Endodermal cell (in vitro differentiated cells): ENCODE measurements at regions not wholly inside any gene's neighbourhood (a gene's known extent, or its start where the extent isn't known, plus 50 kb on each side); places are given as distances from the start of the nearest gene placed in this dataset.

ENCODE experiments used
- DNase-seq: peaks from one replicate; pipeline ENCODE4 v3.0.0-alpha.2; 2017
- H3K27ac ChIP-seq: 2 replicates; pipeline ENCODE4 v1.5.1; 2013; ENCODE audit warnings: mild to moderate bottlenecking, low read depth, low read length, moderate library complexity
- H3K27me3 ChIP-seq: 2 replicates; pipeline ENCODE4 v1.6.1; 2013; ENCODE audit warnings: mild to moderate bottlenecking, low read length, moderate library complexity; ENCODE audit not compliant: insufficient read depth, control insufficient read depth, poor library complexity, severe bottlenecking
- H3K36me3 ChIP-seq: 2 replicates; pipeline ENCODE4 v1.7.0; 2013; ENCODE audit warnings: mild to moderate bottlenecking, low read length, moderate library complexity; ENCODE audit not compliant: control insufficient read depth, insufficient read depth
- H3K4me1 ChIP-seq: one replicate; pipeline ENCODE4 v1.7.0; 2013; ENCODE audit warnings: low read length; ENCODE audit not compliant: control insufficient read depth, insufficient read depth
- H3K4me3 ChIP-seq: 2 replicates; pipeline ENCODE4 v1.5.1; 2013; ENCODE audit warnings: mild to moderate bottlenecking, low read length, moderate library complexity
- H3K9ac ChIP-seq: 2 replicates; pipeline ENCODE4 v1.6.1; 2013; ENCODE audit warnings: mild to moderate bottlenecking, low read length, moderate library complexity; ENCODE audit not compliant: poor library complexity, severe bottlenecking; ENCODE audit errors: extremely low read depth
- H3K9me3 ChIP-seq: 2 replicates; pipeline ENCODE4 v1.6.1; 2013; ENCODE audit warnings: mild to moderate bottlenecking, low read length, moderate library complexity; ENCODE audit not compliant: control insufficient read depth
- H3K27ac Mint-ChIP-seq: 2 replicates; pipeline ENCODE4 v1.8.0; 2020; ENCODE audit warnings: mixed read lengths
- H3K27me3 Mint-ChIP-seq: 2 replicates; pipeline ENCODE4 v1.8.0; 2021; ENCODE audit warnings: mild to moderate bottlenecking, mixed read lengths; ENCODE audit not compliant: insufficient read depth
- H3K36me3 Mint-ChIP-seq: 2 replicates; pipeline ENCODE4 v1.8.0; 2020; ENCODE audit warnings: low read depth, mixed read lengths
- H3K4me1 Mint-ChIP-seq: 2 replicates; pipeline ENCODE4 v1.8.0; 2020; ENCODE audit warnings: mixed read lengths
- H3K4me3 Mint-ChIP-seq: 2 replicates; pipeline ENCODE4 v1.8.0; 2020; ENCODE audit warnings: mild to moderate bottlenecking, moderate library complexity, mixed read lengths
- H3K9me3 Mint-ChIP-seq: 2 replicates; pipeline ENCODE4 v1.8.0; 2020; ENCODE audit warnings: mild to moderate bottlenecking, mixed read lengths
- WGBS, 2 experiments: methylation state at CpG; one replicate each; pipeline versions ENCODE4 v1.1.5 to v1.1.7; 2013; ENCODE audit warnings: missing lambda C conversion rate in 2 of 2, mixed read lengths in 1 of 2; ENCODE audit not compliant: insufficient coverage in 1 of 2, insufficient read length in 1 of 2; 5-methylcytosine and 5-hydroxymethylcytosine counted together
- TF ChIP-seq, protein P1 (sequence below): fragments of 200-600 bp; sonication (generic); conservative IDR thresholded peaks from 2 replicates; pipeline ENCODE4 v1.5.0; 2021; ENCODE audit warnings: antibody characterized with exemption, mild to moderate bottlenecking

DNA sequence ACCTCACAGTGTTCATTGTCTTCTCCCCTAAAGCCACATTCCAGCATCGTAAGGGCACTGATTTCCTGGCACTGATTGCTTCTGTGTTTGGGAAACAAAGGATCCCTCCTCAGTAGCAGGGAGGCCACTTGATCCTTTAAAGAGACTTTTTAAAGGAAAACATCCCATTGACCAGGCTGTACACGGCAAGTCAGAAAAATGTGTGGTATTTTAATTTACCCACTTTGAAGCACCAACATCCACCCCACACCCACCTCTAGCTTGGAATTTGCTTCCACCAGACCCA lies 364.9 kb downstream of the SHANK2 start:
- H3K36me3 ChIP-seq: no peaks in the 10 kb centered on the region
- no peak for DNase-seq
- peak overlapping the region; percentile 61 for H3K27ac ChIP-seq
- H3K27ac Mint-ChIP-seq: no peak overlapping the region
- 40 to 70% methylated on average over 1 to 2 of the region's 2 CpGs for WGBS, 2 experiments
- no peaks in the 10 kb centered on the region for H3K9me3 ChIP-seq
- no peaks in the 10 kb centered on the region for H3K4me1 ChIP-seq
- H3K4me1 Mint-ChIP-seq: no peaks in the 10 kb centered on the region
- H3K4me3 Mint-ChIP-seq: no peak overlapping the region
- peaks cover 6% of the 10 kb centered on the region for H3K9me3 Mint-ChIP-seq
- TF ChIP-seq, protein P1, sequence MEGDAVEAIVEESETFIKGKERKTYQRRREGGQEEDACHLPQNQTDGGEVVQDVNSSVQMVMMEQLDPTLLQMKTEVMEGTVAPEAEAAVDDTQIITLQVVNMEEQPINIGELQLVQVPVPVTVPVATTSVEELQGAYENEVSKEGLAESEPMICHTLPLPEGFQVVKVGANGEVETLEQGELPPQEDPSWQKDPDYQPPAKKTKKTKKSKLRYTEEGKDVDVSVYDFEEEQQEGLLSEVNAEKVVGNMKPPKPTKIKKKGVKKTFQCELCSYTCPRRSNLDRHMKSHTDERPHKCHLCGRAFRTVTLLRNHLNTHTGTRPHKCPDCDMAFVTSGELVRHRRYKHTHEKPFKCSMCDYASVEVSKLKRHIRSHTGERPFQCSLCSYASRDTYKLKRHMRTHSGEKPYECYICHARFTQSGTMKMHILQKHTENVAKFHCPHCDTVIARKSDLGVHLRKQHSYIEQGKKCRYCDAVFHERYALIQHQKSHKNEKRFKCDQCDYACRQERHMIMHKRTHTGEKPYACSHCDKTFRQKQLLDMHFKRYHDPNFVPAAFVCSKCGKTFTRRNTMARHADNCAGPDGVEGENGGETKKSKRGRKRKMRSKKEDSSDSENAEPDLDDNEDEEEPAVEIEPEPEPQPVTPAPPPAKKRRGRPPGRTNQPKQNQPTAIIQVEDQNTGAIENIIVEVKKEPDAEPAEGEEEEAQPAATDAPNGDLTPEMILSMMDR: no peak
- no peaks in the 10 kb centered on the region for H3K27me3 Mint-ChIP-seq
- peaks cover 25% of the 10 kb centered on the region for H3K36me3 Mint-ChIP-seq
- H3K9ac ChIP-seq: no peak overlapping the region
- no peak overlapping the region for H3K4me3 ChIP-seq
- no peaks in the 10 kb centered on the region for H3K27me3 ChIP-seq

DNA sequence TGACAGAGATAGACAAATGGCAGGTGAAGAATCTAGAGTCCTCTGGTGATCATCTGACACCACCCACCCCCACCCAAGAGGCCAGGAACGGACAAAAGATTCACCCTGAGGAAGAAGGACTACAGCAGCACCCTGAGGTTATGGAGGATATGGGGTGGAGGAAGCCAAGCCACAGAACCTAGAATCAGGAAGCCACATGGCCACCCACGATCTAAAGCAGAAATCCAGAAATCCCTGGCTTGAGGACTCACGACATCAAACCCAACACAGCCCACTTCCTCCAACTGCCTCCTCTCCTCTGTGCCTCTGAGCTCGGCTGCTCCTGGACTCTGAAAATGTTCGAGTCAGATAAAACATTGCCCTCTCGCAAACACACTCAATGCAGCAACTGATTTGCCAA lies 364.3 kb downstream of the SHANK2 start:
- no peak overlapping the region for H3K9ac ChIP-seq
- H3K27me3 ChIP-seq: no peaks in the 10 kb centered on the region
- peaks cover 25% of the 10 kb centered on the region for H3K36me3 Mint-ChIP-seq
- H3K9me3 ChIP-seq: no peaks in the 10 kb centered on the region
- H3K4me3 Mint-ChIP-seq: no peak overlapping the region
- H3K4me1 Mint-ChIP-seq: no peaks in the 10 kb centered on the region
- no peak overlapping the region for H3K27ac Mint-ChIP-seq
- no peak overlapping the region for H3K27ac ChIP-seq
- no peaks in the 10 kb centered on the region for H3K4me1 ChIP-seq
- H3K4me3 ChIP-seq: no peak overlapping the region
- no peaks in the 10 kb centered on the region for H3K36me3 ChIP-seq
- TF ChIP-seq, protein P1: no peak
- no peaks in the 10 kb centered on the region for H3K27me3 Mint-ChIP-seq
- no peak for DNase-seq
- H3K9me3 Mint-ChIP-seq: peaks cover 6% of the 10 kb centered on the region
- WGBS, 2 experiments: 88 to 93% methylated on average over 3 to 6 of the region's 6 CpGs

DNA sequence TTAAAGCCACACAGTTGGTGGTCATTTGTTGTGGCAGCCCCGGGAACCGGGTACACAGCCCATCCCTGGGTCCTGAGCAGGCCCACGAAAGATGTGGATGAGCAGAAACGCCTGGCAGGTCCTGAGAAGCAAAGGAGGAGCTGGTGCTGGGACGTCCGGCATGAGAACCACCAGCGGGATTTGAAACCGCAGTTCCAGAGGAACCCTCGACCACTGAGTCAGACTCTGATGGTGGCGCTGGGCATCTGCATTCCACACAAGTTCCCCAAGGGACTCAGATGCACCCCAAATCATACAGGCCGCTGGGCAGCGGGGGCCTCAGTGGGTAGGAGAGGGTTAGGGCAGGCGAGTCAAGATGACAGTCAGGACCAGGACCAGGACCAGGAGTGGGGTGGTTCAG lies 363.0 kb downstream of the SHANK2 start:
- Mint-ChIP-seq H3K4me1 (no peaks in the 10 kb centered on the region), H3K27ac (no peak overlapping the region), H3K4me3 (no peak overlapping the region), H3K36me3 (peaks cover 25% of the 10 kb centered on the region), H3K27me3 (no peaks in the 10 kb centered on the region), H3K9me3 (peaks cover 6% of the 10 kb centered on the region)
- 85 to 88% methylated on average over 12 to 13 of the region's 13 CpGs for WGBS, 2 experiments
- no peaks in the 10 kb centered on the region for H3K9me3 ChIP-seq
- TF ChIP-seq, protein P1: no peak
- H3K36me3 ChIP-seq: no peaks in the 10 kb centered on the region
- H3K9ac ChIP-seq: no peak overlapping the region
- H3K27ac ChIP-seq: no peak overlapping the region
- no peaks in the 10 kb centered on the region for H3K4me1 ChIP-seq
- DNase-seq: no peak
- H3K4me3 ChIP-seq: no peak overlapping the region
- H3K27me3 ChIP-seq: no peaks in the 10 kb centered on the region
